ENCODE measurements at regions not wholly inside any gene's neighbourhood (a gene's known extent, or its start where the extent isn't known, plus 50 kb on each side); places are given as distances from the start of the nearest gene placed in this dataset.

DNA sequence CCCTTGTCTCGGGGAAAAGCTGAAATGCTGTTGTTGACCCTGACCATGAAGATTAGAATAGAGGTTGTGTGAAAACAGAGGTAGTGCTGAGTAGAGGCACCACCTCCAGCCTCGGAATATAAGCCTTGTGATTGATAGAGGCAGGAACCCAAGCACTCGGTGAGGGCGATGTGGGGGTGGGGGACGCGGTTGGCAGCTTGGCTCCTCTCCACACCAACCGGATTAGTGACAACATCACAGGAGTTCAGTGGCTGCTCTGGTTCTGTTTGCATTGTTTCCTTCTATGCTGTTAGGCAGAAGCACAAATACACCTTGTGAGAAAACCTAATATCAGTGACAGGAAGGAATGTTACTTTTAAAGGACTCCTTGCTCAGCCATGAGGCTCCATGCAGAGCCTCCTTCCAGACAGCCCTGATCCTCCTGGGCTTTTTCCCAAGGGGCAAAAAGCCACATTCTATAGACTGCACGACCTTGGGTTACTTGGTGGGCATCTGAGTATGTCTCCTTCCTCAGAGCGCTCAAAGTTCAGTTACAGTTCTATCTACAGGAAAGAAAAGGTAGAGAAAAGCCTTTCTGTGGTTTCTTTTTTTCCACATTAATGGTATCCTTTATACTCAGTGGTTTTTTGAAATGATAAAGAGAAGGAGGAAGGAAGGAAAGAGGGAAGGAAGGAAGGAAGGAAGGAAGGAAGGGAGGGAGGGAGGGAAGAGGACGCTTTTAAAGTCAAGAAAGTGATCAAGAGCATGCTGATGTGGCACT is 150.4 kb upstream of the NOCT start:
- TF ChIP-seq FOXP2 (optimal IDR thresholded peaks at IDR 0.05; ENCODE audit: borderline replicate concordance, extremely low read depth, extremely low read length, insufficient read depth) (no peak), TAF1 (IDR thresholded peaks at IDR 0.05; ENCODE audit: borderline replicate concordance, insufficient read depth, low read length) (no peak), SIN3A (IDR thresholded peaks at IDR 0.05; ENCODE audit: borderline replicate concordance, insufficient read depth, low read length) (no peak), POLR2AphosphoS5 (IDR thresholded peaks at IDR 0.05; ENCODE audit: low read depth, low read length) (no peak)
- TF ChIP-seq, protein P1, sequence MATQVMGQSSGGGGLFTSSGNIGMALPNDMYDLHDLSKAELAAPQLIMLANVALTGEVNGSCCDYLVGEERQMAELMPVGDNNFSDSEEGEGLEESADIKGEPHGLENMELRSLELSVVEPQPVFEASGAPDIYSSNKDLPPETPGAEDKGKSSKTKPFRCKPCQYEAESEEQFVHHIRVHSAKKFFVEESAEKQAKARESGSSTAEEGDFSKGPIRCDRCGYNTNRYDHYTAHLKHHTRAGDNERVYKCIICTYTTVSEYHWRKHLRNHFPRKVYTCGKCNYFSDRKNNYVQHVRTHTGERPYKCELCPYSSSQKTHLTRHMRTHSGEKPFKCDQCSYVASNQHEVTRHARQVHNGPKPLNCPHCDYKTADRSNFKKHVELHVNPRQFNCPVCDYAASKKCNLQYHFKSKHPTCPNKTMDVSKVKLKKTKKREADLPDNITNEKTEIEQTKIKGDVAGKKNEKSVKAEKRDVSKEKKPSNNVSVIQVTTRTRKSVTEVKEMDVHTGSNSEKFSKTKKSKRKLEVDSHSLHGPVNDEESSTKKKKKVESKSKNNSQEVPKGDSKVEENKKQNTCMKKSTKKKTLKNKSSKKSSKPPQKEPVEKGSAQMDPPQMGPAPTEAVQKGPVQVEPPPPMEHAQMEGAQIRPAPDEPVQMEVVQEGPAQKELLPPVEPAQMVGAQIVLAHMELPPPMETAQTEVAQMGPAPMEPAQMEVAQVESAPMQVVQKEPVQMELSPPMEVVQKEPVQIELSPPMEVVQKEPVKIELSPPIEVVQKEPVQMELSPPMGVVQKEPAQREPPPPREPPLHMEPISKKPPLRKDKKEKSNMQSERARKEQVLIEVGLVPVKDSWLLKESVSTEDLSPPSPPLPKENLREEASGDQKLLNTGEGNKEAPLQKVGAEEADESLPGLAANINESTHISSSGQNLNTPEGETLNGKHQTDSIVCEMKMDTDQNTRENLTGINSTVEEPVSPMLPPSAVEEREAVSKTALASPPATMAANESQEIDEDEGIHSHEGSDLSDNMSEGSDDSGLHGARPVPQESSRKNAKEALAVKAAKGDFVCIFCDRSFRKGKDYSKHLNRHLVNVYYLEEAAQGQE (IDR thresholded peaks at IDR 0.05; ENCODE audit: insufficient read depth in 1 of 2, low read depth in 2 of 2, low read length in 2 of 2), result no peak

DNA sequence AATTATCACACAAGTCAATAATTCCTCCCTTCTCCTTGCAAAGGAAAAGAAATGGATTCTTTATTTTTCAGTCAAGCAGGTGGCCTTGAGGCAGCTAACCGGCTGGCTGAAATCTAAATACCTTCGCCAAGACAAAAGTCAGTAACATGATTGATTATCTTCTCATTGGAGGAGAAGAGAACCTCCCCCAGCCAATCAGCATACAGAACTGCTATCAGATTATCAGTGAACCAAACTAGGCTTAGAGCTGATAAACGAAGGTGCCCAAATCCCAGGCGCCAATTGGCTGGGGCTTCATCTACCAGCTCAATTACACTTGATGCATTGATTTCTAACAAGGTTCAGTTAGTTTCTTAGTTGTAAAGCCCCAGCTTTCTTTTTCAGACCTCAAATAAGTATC is 152.4 kb upstream of the NOCT start:
- TF ChIP-seq, protein P1 (IDR thresholded peaks at IDR 0.05; ENCODE audit: insufficient read depth in 1 of 2, low read depth in 2 of 2, low read length in 2 of 2), result no peak
- TF ChIP-seq TAF1 (IDR thresholded peaks at IDR 0.05; ENCODE audit: borderline replicate concordance, insufficient read depth, low read length), result no peak

DNA sequence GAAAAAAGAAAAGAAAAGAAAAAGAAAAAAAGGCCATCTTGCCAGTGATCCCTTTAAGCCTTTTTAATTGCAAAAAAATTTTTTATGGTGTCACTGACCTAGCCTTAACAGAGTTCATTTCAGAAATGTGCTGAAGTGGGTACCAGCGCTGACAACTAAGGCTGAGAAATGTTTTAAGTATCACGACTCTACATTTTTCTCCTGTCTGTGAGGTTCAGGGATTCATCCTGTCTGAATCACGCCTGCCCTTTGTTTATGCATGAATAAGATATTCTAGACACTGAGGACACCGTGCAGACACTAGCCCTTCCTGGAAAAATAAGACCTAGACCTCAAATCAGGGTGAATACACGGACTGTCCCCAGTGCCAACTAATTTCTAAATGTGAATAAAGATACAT is 154.4 kb upstream of the NOCT start:
- no peak for TF ChIP-seq FOXP2 (optimal IDR thresholded peaks at IDR 0.05; ENCODE audit: borderline replicate concordance, extremely low read depth, extremely low read length, insufficient read depth)
- no peak for TF ChIP-seq TAF1 (IDR thresholded peaks at IDR 0.05; ENCODE audit: borderline replicate concordance, insufficient read depth, low read length)
- TF ChIP-seq, protein P1 (IDR thresholded peaks at IDR 0.05; ENCODE audit: insufficient read depth in 1 of 2, low read depth in 2 of 2, low read length in 2 of 2), result no peak
- no peak for TF ChIP-seq POLR2AphosphoS5 (IDR thresholded peaks at IDR 0.05; ENCODE audit: low read depth, low read length)

DNA sequence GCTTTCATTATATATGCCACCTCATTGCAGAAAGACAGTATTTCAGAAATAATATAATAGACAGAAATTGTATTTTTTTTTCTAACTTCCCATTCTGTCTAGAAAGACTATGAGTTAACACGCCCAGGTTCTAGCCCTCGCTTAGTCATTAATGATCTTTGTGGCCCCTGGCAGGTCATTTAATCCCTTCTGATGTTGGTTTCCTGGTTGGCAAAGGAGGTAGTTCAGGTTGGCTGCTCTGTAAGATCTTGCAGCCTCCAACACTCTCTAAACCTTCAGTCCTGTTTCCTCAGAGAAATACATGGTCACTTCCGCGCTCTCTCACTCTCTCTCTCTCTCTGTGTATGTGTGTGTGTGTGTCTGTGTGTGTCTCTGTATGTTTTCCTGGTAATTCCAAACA is 156.3 kb upstream of the NOCT start:
- TF ChIP-seq, protein P1 (IDR thresholded peaks at IDR 0.05; ENCODE audit: insufficient read depth in 1 of 2, low read depth in 2 of 2, low read length in 2 of 2), result no peak
- TF ChIP-seq TAF1 (IDR thresholded peaks at IDR 0.05; ENCODE audit: borderline replicate concordance, insufficient read depth, low read length) (no peak), FOXP2 (optimal IDR thresholded peaks at IDR 0.05; ENCODE audit: borderline replicate concordance, extremely low read depth, extremely low read length, insufficient read depth) (no peak), SIN3A (IDR thresholded peaks at IDR 0.05; ENCODE audit: borderline replicate concordance, insufficient read depth, low read length) (no peak), POLR2AphosphoS5 (IDR thresholded peaks at IDR 0.05; ENCODE audit: low read depth, low read length) (no peak)

DNA sequence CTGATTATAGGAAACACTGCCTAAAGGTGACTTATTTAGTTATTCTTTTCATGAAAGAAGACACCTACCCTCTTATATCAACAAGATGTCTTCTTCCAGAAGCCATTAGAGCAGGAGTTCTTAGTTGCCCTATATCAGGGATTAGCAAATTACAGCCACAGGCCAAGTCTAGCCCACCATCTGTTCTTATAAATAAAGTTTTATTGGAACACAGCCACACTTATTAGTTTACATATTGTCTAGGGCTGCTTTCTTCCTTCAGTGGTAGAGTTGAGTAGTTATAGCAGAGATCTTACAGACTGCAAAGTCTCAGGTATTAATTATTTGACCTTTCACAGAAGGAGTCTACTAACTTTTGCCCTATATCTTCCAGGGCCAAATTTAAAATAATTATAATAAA is 157.2 kb upstream of the NOCT start:
- TF ChIP-seq FOXP2 (optimal IDR thresholded peaks at IDR 0.05; ENCODE audit: borderline replicate concordance, extremely low read depth, extremely low read length, insufficient read depth), result no peak
- no peak for TF ChIP-seq SIN3A (IDR thresholded peaks at IDR 0.05; ENCODE audit: borderline replicate concordance, insufficient read depth, low read length)
- no peak for TF ChIP-seq TAF1 (IDR thresholded peaks at IDR 0.05; ENCODE audit: borderline replicate concordance, insufficient read depth, low read length)
- TF ChIP-seq POLR2AphosphoS5 (IDR thresholded peaks at IDR 0.05; ENCODE audit: low read depth, low read length), result no peak

All from PFSK-1 (cell line).